ENCODE measurements at regions not wholly inside any gene's neighbourhood (a gene's known extent, or its start where the extent isn't known, plus 50 kb on each side); places are given as distances from the start of the nearest gene placed in this dataset.

DNA sequence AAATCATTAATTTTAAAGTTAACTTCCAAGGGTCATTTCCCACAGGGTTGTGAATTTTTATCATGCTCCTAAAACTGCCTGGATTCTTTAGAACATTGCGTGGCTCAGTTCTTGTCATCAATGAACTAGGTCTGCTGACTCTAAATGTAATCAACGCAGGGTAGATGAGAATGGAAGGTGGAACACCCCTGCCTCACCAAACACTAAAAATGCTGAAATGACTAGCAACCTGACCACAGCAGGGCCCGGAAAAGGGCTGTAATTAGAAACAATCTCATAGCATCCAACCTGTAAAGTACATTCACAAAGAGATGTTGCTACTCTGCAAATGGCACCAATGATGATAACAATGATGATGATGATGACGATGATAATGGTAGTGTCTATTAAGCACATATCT, 356.9 kb downstream of the DEPDC1B start:
- H3K4me1 Mint-ChIP-seq (ENCODE audit: low read depth), result no peaks in the 10 kb centered on the region
- H3K4me3 Mint-ChIP-seq, result no peak overlapping the region
- no peak overlapping the region for H3K27ac Mint-ChIP-seq
- H3K36me3 Mint-ChIP-seq (ENCODE audit: low read depth), result no peaks in the 10 kb centered on the region
- no peaks in the 10 kb centered on the region for H3K27me3 Mint-ChIP-seq
- no peaks in the 10 kb centered on the region for H3K9me3 Mint-ChIP-seq

- no peaks in the 10 kb centered on the region for H3K9me3 Mint-ChIP-seq
- H3K27ac Mint-ChIP-seq, result no peak overlapping the region
- H3K4me3 Mint-ChIP-seq, result no peak overlapping the region
- H3K27me3 Mint-ChIP-seq, result no peaks in the 10 kb centered on the region
- no peaks in the 10 kb centered on the region for H3K36me3 Mint-ChIP-seq (ENCODE audit: low read depth)
- no peaks in the 10 kb centered on the region for H3K4me1 Mint-ChIP-seq (ENCODE audit: low read depth)
Measured at GRCh38 chr5:60340965-60341471, 358.9 kb downstream of the DEPDC1B start.

- no peaks in the 10 kb centered on the region for H3K9me3 Mint-ChIP-seq
- no peaks in the 10 kb centered on the region for H3K36me3 Mint-ChIP-seq (ENCODE audit: low read depth)
- no peak overlapping the region for H3K4me3 Mint-ChIP-seq
- H3K4me1 Mint-ChIP-seq (ENCODE audit: low read depth), result no peaks in the 10 kb centered on the region
- H3K27me3 Mint-ChIP-seq, result no peaks in the 10 kb centered on the region
- no peak overlapping the region for H3K27ac Mint-ChIP-seq
Measured at GRCh38 chr5:60340326-60340725, 359.6 kb downstream of the DEPDC1B start.

- Mint-ChIP-seq H3K4me1 (ENCODE audit: low read depth) (no peaks in the 10 kb centered on the region), H3K36me3 (ENCODE audit: low read depth) (no peaks in the 10 kb centered on the region)
Measured at GRCh38 chr5:60339691-60340201, 360.2 kb downstream of the DEPDC1B start.

GRCh38 chr5:60338846-60339245, 361.1 kb downstream of the DEPDC1B start:
- no peak overlapping the region for H3K4me3 Mint-ChIP-seq
- H3K9me3 Mint-ChIP-seq, result no peaks in the 10 kb centered on the region
- no peaks in the 10 kb centered on the region for H3K36me3 Mint-ChIP-seq (ENCODE audit: low read depth)
- no peaks in the 10 kb centered on the region for H3K27me3 Mint-ChIP-seq
- H3K4me1 Mint-ChIP-seq (ENCODE audit: low read depth), result no peaks in the 10 kb centered on the region
- H3K27ac Mint-ChIP-seq, result no peak overlapping the region

More at GRCh38 chr5:60339691-60340201, 360.2 kb downstream of the DEPDC1B start:
- H3K27ac Mint-ChIP-seq, result no peak overlapping the region
- no peak overlapping the region for H3K4me3 Mint-ChIP-seq
- H3K9me3 Mint-ChIP-seq, result no peaks in the 10 kb centered on the region
- H3K27me3 Mint-ChIP-seq, result no peaks in the 10 kb centered on the region

- H3K4me1 Mint-ChIP-seq (ENCODE audit: low read depth), result no peaks in the 10 kb centered on the region
- H3K27ac Mint-ChIP-seq, result no peak overlapping the region
- no peak overlapping the region for H3K4me3 Mint-ChIP-seq
- H3K27me3 Mint-ChIP-seq, result no peaks in the 10 kb centered on the region
- no peaks in the 10 kb centered on the region for H3K36me3 Mint-ChIP-seq (ENCODE audit: low read depth)
- no peaks in the 10 kb centered on the region for H3K9me3 Mint-ChIP-seq
Measured at GRCh38 chr5:60336491-60336890, 363.5 kb downstream of the DEPDC1B start.

GRCh38 chr5:60335913-60336312, 364.1 kb downstream of the DEPDC1B start:
- no peaks in the 10 kb centered on the region for H3K27me3 Mint-ChIP-seq

GRCh38 chr5:60334281-60334713, 365.7 kb downstream of the DEPDC1B start:
- Mint-ChIP-seq H3K27me3 (no peaks in the 10 kb centered on the region), H3K36me3 (ENCODE audit: low read depth) (no peaks in the 10 kb centered on the region), H3K4me1 (ENCODE audit: low read depth) (no peaks in the 10 kb centered on the region), H3K4me3 (no peak overlapping the region), H3K27ac (no peak overlapping the region), H3K9me3 (no peaks in the 10 kb centered on the region)

More at GRCh38 chr5:60335913-60336312, 364.1 kb downstream of the DEPDC1B start:
- Mint-ChIP-seq H3K4me1 (ENCODE audit: low read depth) (no peaks in the 10 kb centered on the region), H3K4me3 (no peak overlapping the region), H3K36me3 (ENCODE audit: low read depth) (no peaks in the 10 kb centered on the region), H3K27ac (no peak overlapping the region), H3K9me3 (no peaks in the 10 kb centered on the region)

- no peaks in the 10 kb centered on the region for H3K27me3 Mint-ChIP-seq
- H3K4me3 Mint-ChIP-seq, result no peak overlapping the region
- H3K36me3 Mint-ChIP-seq (ENCODE audit: low read depth), result no peaks in the 10 kb centered on the region
- H3K27ac Mint-ChIP-seq, result no peak overlapping the region
- no peaks in the 10 kb centered on the region for H3K9me3 Mint-ChIP-seq
- H3K4me1 Mint-ChIP-seq (ENCODE audit: low read depth), result no peaks in the 10 kb centered on the region
Measured at GRCh38 chr5:60333005-60333571, 366.9 kb downstream of the DEPDC1B start.

- H3K9me3 Mint-ChIP-seq, result no peaks in the 10 kb centered on the region
- H3K27ac Mint-ChIP-seq, result no peak overlapping the region
- H3K4me3 Mint-ChIP-seq, result no peak overlapping the region
- no peaks in the 10 kb centered on the region for H3K36me3 Mint-ChIP-seq (ENCODE audit: low read depth)
- H3K27me3 Mint-ChIP-seq, result no peaks in the 10 kb centered on the region
- no peaks in the 10 kb centered on the region for H3K4me1 Mint-ChIP-seq (ENCODE audit: low read depth)
Measured at GRCh38 chr5:60332244-60333004, 367.5 kb downstream of the DEPDC1B start.

DNA sequence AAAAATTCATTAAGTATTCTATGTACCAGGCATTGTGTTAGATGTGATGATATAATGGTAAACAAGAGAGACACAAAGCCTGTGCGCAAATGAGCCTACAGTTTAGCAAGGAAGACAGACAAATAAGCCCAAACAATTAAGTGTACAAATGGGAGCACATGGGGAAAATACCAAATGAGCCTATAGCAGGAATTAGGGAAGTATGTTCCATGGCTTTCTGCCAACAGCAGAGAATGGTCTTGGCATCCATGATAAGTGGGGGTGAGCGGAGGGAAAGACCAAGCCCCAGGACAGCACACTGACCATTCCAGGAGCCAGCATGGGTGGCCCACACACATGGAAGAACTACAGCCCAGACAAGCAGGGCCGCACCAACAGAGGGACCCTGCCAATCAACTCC, 369.7 kb downstream of the DEPDC1B start:
- Mint-ChIP-seq H3K4me3 (no peak overlapping the region), H3K4me1 (ENCODE audit: low read depth) (no peaks in the 10 kb centered on the region), H3K27ac (no peak overlapping the region), H3K9me3 (no peaks in the 10 kb centered on the region), H3K27me3 (no peaks in the 10 kb centered on the region), H3K36me3 (ENCODE audit: low read depth) (no peaks in the 10 kb centered on the region)

DNA sequence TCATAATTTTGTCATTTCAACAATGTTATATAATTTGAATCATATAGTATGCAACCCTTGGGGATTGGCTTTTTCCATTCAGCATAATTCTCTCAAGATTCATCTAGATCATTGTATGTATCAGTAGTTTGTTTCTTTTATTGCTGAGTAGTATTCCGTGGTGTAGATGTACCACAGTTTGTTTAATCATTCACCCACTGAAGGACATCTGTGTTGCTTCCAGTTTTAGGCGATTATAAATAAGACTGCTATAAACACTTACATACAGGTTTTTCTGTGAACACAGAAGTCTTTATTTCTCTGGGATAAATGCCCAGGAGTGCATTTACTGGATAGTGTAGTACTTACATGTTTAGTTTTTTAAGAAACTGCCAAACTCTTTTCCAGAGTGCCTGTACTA, 374.1 kb downstream of the DEPDC1B start:
- no peak overlapping the region for H3K4me3 Mint-ChIP-seq
- H3K4me1 Mint-ChIP-seq (ENCODE audit: low read depth), result no peaks in the 10 kb centered on the region
- peaks cover 15% of the 10 kb centered on the region for H3K9me3 Mint-ChIP-seq
- H3K27ac Mint-ChIP-seq, result no peak overlapping the region
- H3K36me3 Mint-ChIP-seq (ENCODE audit: low read depth), result no peaks in the 10 kb centered on the region
- no peaks in the 10 kb centered on the region for H3K27me3 Mint-ChIP-seq

DNA sequence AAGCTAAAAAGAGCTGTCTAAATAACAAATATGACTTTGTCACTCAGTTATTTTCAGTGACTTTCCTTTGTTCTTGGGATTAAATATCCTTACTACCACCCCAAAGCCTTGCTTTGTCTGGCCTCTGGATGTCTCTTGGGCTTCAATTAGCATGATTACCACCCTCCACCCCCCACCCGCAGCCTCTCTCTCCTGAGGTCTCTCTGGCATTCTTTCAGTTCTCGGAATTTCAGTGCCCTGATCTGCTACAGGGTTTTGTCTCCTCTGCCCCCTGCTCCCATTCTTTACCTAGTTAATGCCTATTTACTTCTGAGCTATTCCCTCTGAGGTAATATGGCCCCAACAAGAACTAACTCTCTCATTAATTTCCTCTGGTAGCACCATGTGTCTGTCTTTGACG, 376.4 kb downstream of the DEPDC1B start:
- no peaks in the 10 kb centered on the region for H3K36me3 Mint-ChIP-seq (ENCODE audit: low read depth)
- H3K27ac Mint-ChIP-seq, result no peak overlapping the region
- peaks cover 25% of the 10 kb centered on the region for H3K9me3 Mint-ChIP-seq
- H3K27me3 Mint-ChIP-seq, result no peaks in the 10 kb centered on the region
- H3K4me3 Mint-ChIP-seq, result no peak overlapping the region
- H3K4me1 Mint-ChIP-seq (ENCODE audit: low read depth), result no peaks in the 10 kb centered on the region

- H3K9me3 Mint-ChIP-seq, result peaks cover under 1% of the 10 kb centered on the region
- H3K27me3 Mint-ChIP-seq, result no peaks in the 10 kb centered on the region
- H3K4me1 Mint-ChIP-seq (ENCODE audit: low read depth), result no peaks in the 10 kb centered on the region
- H3K4me3 Mint-ChIP-seq, result no peak overlapping the region
- no peak overlapping the region for H3K27ac Mint-ChIP-seq
- no peaks in the 10 kb centered on the region for H3K36me3 Mint-ChIP-seq (ENCODE audit: low read depth)
Measured at GRCh38 chr5:60312098-60312497, 387.9 kb downstream of the DEPDC1B start.

DNA sequence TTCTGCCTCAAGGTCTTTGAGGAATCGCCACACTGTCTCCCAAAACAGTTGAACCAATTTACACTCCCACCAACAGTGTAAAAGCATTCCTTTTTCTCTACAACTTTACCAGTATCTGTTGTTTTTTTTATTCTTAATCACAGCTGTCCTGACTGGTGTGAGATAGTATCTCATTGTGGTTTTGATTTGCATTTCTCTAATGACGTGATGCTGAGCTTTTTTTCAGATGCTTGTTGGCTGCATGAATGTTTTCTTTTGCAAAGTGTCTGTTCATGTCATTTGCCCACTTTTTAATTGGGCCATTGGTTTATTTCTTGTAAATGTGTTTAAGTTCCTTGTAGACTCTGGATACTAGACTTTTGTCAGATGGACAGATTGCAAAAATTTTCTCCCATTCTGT, 400.0 kb downstream of the DEPDC1B start:
- peaks cover 3% of the 10 kb centered on the region for H3K9me3 Mint-ChIP-seq
- H3K4me3 Mint-ChIP-seq, result no peak overlapping the region

More for the DNA sequence above, 400.0 kb downstream of the DEPDC1B start:
- H3K4me1 Mint-ChIP-seq (ENCODE audit: low read depth), result no peaks in the 10 kb centered on the region
- no peaks in the 10 kb centered on the region for H3K27me3 Mint-ChIP-seq
- no peak overlapping the region for H3K27ac Mint-ChIP-seq
- no peaks in the 10 kb centered on the region for H3K36me3 Mint-ChIP-seq (ENCODE audit: low read depth)

Measured in stimulated activated naive CD8-positive, alpha-beta T cell treated with anti-CD3 and anti-CD28 coated beads, Interleukin-15, Interleukin-2, amounts not matched to agents 100 ng/mL and 50 ng/mL, for 24 hours (primary cell).